ENCODE measurements at regions not wholly inside any gene's neighbourhood (a gene's known extent, or its start where the extent isn't known, plus 50 kb on each side); places are given as distances from the start of the nearest gene placed in this dataset.
"Not testable (repeated sequence)": the region's sequence is repeated elsewhere in the genome, so short reads cannot be mapped to it uniquely, and the experiment has no call there.

GRCh38 chr6:44723439-44724197 lies 336.1 kb downstream of the CDC5L start:
- DNase-seq: no peak

GRCh38 chr6:44725070-44725469 lies 337.6 kb downstream of the CDC5L start:
- DNase-seq: no peak

GRCh38 chr6:44727651-44728630 lies 340.4 kb downstream of the CDC5L start:
- DNase-seq: peak; percentile 14

GRCh38 chr6:44730771-44731391 lies 343.4 kb downstream of the CDC5L start:
- no peak for DNase-seq

- DNase-seq: no peak
These were observed 344.1 kb downstream of the CDC5L start for GRCh38 chr6:44731485-44732095.

GRCh38 chr6:44732243-44732642 lies 344.7 kb downstream of the CDC5L start:
- no peak for DNase-seq

- peak; percentile 3 for DNase-seq
These were observed 345.6 kb downstream of the CDC5L start for GRCh38 chr6:44733126-44733525.

- no peak for DNase-seq
These were observed 346.4 kb downstream of the CDC5L start for GRCh38 chr6:44733868-44734267.

- DNase-seq: no peak
These were observed 347.6 kb downstream of the CDC5L start for GRCh38 chr6:44734886-44735629.

- no peak for DNase-seq
These were observed 348.1 kb downstream of the CDC5L start for GRCh38 chr6:44735630-44735963.

GRCh38 chr6:44737341-44737740 lies 349.8 kb downstream of the CDC5L start:
- no peak for DNase-seq

GRCh38 chr6:44737829-44738528 lies 350.5 kb downstream of the CDC5L start:
- no peak for DNase-seq

- DNase-seq: no peak
These were observed 351.2 kb downstream of the CDC5L start for GRCh38 chr6:44738601-44739146.

GRCh38 chr6:44739181-44739580 lies 351.7 kb downstream of the CDC5L start:
- no peak for DNase-seq

- DNase-seq: no peak
These were observed 353.1 kb downstream of the CDC5L start for GRCh38 chr6:44740566-44741120.

- no peak for DNase-seq
These were observed 354.7 kb downstream of the CDC5L start for GRCh38 chr6:44742201-44742600.

GRCh38 chr6:44742828-44743372 lies 355.4 kb downstream of the CDC5L start:
- DNase-seq: no peak

- not testable (repeated sequence) for DNase-seq
These were observed 372.6 kb downstream of the CDC5L start for GRCh38 chr6:44760116-44760515.

- DNase-seq: no peak
These were observed 373.5 kb downstream of the CDC5L start for GRCh38 chr6:44761046-44761445.

- DNase-seq: no peak
These were observed 375.0 kb downstream of the CDC5L start for GRCh38 chr6:44762496-44762895.

Data from NCI-H1105 treated with DMSO at 0.1 percent for 48 hours (cell line).